ENCODE measurements at regions not wholly inside any gene's neighbourhood (a gene's known extent, or its start where the extent isn't known, plus 50 kb on each side); places are given as distances from the start of the nearest gene placed in this dataset.

- TF ChIP-seq, protein P1, sequence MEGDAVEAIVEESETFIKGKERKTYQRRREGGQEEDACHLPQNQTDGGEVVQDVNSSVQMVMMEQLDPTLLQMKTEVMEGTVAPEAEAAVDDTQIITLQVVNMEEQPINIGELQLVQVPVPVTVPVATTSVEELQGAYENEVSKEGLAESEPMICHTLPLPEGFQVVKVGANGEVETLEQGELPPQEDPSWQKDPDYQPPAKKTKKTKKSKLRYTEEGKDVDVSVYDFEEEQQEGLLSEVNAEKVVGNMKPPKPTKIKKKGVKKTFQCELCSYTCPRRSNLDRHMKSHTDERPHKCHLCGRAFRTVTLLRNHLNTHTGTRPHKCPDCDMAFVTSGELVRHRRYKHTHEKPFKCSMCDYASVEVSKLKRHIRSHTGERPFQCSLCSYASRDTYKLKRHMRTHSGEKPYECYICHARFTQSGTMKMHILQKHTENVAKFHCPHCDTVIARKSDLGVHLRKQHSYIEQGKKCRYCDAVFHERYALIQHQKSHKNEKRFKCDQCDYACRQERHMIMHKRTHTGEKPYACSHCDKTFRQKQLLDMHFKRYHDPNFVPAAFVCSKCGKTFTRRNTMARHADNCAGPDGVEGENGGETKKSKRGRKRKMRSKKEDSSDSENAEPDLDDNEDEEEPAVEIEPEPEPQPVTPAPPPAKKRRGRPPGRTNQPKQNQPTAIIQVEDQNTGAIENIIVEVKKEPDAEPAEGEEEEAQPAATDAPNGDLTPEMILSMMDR (conservative IDR thresholded peaks at IDR 0.05; ENCODE audit: low read length): no peak
- no peak for TF ChIP-seq EZH2phosphoT487 (IDR thresholded peaks at IDR 0.05; ENCODE audit: borderline replicate concordance, low read depth, low read length)
These were observed 262.2 kb downstream of the KIF20B start for GRCh38 chr10:89963451-89964102.

All from OCI-LY7 (cell line).